Brain microvascular endothelial cell (primary cell): ENCODE measurements at regions not wholly inside any gene's neighbourhood (a gene's known extent, or its start where the extent isn't known, plus 50 kb on each side); places are given as distances from the start of the nearest gene placed in this dataset.

Source experiments
- DNase-seq: peaks from one replicate; pipeline ENCODE4 v3.0.0-alpha.2; 2020
- H3K27ac ChIP-seq: fragments of 250-450 bp; sonication (Bioruptor Pico); 2 replicates; pipeline ENCODE4 v1.5.1; 2020; ENCODE audit warnings: mild to moderate bottlenecking, moderate library complexity
- H3K27me3 ChIP-seq: fragments of 250-450 bp; sonication (Bioruptor Pico); replicated peaks from 2 replicates; pipeline ENCODE4 v1.5.1; 2020; ENCODE audit warnings: mild to moderate bottlenecking
- H3K36me3 ChIP-seq: fragments of 250-450 bp; sonication (Bioruptor Pico); replicated peaks from 2 replicates; pipeline ENCODE4 v1.5.1; 2020; ENCODE audit warnings: mild to moderate bottlenecking
- H3K4me3 ChIP-seq: 2 replicates; pipeline ENCODE4 v1.5.1; 2011; ENCODE audit warnings: low read depth, mild to moderate bottlenecking, control low read depth, low read length, moderate library complexity
- CTCF ChIP-seq: IDR thresholded peaks from 2 replicates; pipeline ENCODE4 v1.5.1; 2011; ENCODE audit warnings: low read depth, mild to moderate bottlenecking, moderate library complexity, low read length, control low read depth, inconsistent platforms; ENCODE audit errors: missing control alignments
- in situ Hi-C: cut with HindIII; loops from 2 replicates; pipeline ENCODE4 v1.10.0; 2017; ENCODE audit warnings: low sequenced_read_pairs, low pct_ligation_motif_present

- Histone ChIP-seq H3K27ac (no peak overlapping the region), H3K4me3 (no peak overlapping the region), H3K27me3 (peaks cover 11% of the 10 kb centered on the region), H3K36me3 (no peaks in the 10 kb centered on the region)
- in situ Hi-C loops, result no loop called here
- DNase-seq, result no peak
- no peak for TF ChIP-seq CTCF
Measured at GRCh38 chr18:34491719-34492118, 218.4 kb upstream of the DTNA start.

DNA sequence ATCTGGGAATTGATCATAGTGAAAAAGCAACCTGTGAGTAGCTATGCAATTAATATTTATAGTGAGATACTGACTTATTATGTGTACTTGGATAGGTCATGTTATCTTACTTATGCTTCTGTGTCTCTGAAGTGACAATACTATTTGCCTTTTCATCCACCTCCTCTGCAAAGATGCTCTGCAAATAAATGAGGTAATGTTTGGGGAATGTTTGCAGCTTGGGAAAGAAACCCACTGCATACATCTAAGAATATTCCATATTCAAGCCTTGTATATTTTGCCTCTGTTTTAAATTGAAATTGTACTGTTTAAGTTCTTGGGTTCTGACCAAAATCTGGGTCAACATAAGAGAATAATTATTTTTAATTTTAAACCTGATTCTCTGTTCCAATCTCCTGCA is 217.4 kb upstream of the DTNA start:
- H3K27ac ChIP-seq, result no peak overlapping the region
- peak overlapping the region; percentile 61 for H3K4me3 ChIP-seq
- TF ChIP-seq CTCF, result no peak
- H3K36me3 ChIP-seq, result no peaks in the 10 kb centered on the region
- H3K27me3 ChIP-seq, result peaks cover 11% of the 10 kb centered on the region
- DNase-seq, result no peak
- in situ Hi-C loops, result no loop called here

DNA sequence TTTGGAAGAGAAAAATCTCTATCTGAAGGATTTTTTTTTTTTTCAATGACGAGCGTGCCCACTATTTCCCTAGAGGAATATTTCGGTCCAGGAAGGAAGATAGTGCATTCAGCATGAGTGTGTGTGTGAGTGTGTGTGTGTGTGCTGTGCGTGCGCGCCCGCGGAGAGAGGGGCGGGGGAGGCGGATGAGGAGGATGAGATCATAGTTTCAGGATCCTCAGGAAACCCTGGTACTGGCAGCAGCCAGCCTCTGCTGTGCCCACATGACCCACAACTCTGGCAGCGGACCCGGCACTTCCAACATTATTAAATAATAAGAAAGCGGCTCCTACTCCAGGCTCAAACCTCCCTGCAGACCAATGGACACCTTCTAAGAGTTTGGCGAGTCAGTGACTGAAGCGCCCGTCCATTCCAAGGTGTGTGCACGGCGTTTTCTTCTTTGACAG is 217.0 kb upstream of the DTNA start:
- Histone ChIP-seq H3K27me3 (peaks cover 11% of the 10 kb centered on the region), H3K27ac (no peak overlapping the region), H3K36me3 (no peaks in the 10 kb centered on the region), H3K4me3 (peak overlapping the region; percentile 61)
- no peak for TF ChIP-seq CTCF
- in situ Hi-C loops, result no loop called here
- peak; percentile 74 for DNase-seq

GRCh38 chr18:34493566-34494358 is 216.3 kb upstream of the DTNA start:
- Histone ChIP-seq H3K27me3 (peaks cover 11% of the 10 kb centered on the region), H3K4me3 (peak overlapping the region; percentile 61), H3K27ac (no peak overlapping the region), H3K36me3 (no peaks in the 10 kb centered on the region)
- TF ChIP-seq CTCF, result no peak
- no peak for DNase-seq
- in situ Hi-C loops, result no loop called here

DNA sequence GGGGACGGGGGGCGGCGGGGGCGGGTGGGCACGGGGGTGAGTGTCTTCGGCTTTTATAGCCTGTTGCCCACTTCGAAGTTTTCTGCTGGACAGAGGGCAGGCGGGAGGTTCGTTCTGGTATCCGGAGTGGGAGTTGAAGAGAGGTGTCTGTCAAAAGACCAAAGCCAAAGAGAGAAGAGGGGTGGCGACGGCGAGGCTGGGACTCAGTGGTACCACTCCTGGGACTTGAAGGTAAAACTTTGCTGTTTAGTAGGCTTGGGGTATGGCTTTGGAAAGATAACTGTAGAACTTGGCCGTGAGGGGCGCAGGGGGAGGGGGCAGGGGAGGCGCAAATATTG is 215.8 kb upstream of the DTNA start:
- in situ Hi-C loops, result no loop called here
- Histone ChIP-seq H3K27ac (no peak overlapping the region), H3K36me3 (no peaks in the 10 kb centered on the region), H3K27me3 (peaks cover 10% of the 10 kb centered on the region), H3K4me3 (peak overlapping the region; percentile 61)
- no peak for DNase-seq
- no peak for TF ChIP-seq CTCF

GRCh38 chr18:34495506-34495905 is 214.6 kb upstream of the DTNA start:
- H3K4me3 ChIP-seq, result no peak overlapping the region
- in situ Hi-C loops, result no loop called here
- no peak for DNase-seq
- TF ChIP-seq CTCF, result no peak
- peaks cover 9% of the 10 kb centered on the region for H3K27me3 ChIP-seq
- no peaks in the 10 kb centered on the region for H3K36me3 ChIP-seq
- no peak overlapping the region for H3K27ac ChIP-seq
